Activated CD4-positive, alpha-beta T cell treated with anti-CD3 and anti-CD28 coated beads, Interleukin-10, Interleukin-2, amounts not matched to agents 100 ng/mL and 50 ng/mL, durations not matched to agents 16 hours and 8 hours (primary cell): ENCODE measurements at regions not wholly inside any gene's neighbourhood (a gene's known extent, or its start where the extent isn't known, plus 50 kb on each side); places are given as distances from the start of the nearest gene placed in this dataset.
"Not testable (repeated sequence)": the region's sequence is repeated elsewhere in the genome, so short reads cannot be mapped to it uniquely, and the experiment has no call there.

Experiments
- DNase-seq: peaks from one replicate; pipeline ENCODE4 v3.0.0-alpha.2; 2020

DNA sequence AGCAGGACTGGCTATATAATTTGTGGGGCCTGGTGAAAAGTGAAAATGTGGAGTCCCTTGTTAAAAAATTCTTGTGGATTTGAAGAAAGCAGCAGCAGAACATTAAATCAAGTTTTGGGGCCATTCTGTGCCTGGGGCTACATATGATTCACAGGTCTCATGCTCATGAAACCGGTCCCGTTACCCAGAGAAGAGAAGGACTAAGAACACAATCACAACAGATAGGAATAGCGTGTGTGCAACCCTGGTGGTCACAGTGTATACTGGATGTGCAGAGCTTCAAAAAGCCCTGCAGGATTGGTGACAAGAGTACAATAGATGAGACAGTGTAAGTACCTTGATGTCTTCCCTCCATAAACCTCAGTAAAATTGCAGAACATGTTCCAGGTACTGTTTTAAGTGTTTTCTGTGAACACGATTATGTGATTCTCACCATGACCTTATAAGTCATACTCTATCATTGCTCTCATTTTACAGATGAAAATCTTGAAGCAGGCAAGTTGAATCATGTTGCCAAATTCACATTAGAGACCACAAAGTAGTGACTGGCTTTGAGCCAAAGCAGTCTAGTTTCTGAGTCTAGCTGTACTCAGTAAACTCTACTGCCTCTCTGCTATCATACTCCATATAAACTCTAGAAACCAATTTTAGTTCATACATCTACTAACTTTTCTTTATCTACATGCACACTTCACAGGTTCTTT is 636.5 kb downstream of the TAF11L14 start:
- no peak for DNase-seq

DNA sequence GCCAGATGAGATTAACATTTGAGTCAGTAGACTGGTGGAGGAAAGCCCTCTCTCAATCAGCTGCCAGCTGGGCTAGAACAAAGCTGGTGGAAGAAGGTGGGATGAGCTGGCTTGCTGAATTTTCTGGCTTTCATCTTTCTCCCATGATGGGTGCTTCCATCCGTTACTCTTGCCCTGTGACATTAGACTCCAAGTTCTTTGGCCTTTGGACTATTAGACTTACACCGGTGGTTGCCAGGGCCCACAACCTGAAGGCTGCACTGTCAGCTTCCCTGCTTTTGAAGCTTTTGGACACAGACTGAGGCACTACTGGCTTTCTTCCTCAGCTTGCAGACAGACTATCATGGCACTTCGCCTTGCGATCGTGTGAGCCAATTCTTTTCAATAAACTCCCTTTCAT is 642.7 kb downstream of the TAF11L14 start:
- no peak for DNase-seq

DNA sequence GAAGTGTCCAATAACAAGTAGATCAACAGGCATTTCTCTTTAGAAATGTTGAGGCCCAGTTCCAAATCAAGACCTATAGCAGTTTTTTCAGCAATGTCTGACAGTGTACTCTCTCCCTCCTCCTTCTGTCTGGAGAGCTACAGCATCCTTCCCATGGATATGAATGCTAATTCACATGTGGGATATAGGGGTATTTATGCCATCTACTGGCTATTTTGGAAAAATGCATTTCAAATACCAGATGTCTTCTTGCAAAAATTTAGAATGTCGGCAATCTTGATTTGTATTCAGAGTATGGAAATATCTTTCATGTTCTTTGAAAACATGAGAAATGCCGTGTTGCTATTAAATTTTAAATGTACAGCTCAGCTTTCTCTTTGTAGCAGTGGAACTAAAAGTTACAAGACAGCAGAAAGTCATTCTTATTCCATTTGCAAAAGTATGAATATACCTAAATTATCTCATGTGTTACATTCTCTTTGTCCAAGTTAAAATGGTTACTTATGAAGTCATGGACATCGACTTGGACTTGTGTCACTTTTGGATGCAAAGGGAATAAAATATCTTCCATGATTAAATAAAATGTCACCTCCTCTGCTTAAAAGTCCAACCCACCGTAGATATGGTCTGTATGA is 647.8 kb downstream of the TAF11L14 start:
- DNase-seq, result no peak

DNA sequence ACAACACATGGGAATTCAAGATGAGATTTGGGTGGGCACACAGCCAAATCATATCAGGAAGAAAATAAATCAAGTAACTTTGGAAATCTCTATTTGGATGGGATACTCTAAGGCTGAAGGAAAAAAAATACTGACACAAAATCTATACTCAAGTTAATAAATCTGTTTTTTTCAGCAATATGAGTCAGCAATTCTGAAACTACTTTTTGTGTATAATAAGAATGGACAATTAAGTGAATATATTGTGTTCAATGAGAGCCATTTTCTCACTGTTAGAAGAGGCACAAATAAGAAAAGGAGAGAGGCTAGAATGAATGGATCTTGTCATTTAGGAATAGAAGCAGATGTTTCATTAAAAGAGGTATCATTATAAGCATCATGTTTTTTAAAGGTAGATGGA is 651.0 kb downstream of the TAF11L14 start:
- no peak for DNase-seq

DNA sequence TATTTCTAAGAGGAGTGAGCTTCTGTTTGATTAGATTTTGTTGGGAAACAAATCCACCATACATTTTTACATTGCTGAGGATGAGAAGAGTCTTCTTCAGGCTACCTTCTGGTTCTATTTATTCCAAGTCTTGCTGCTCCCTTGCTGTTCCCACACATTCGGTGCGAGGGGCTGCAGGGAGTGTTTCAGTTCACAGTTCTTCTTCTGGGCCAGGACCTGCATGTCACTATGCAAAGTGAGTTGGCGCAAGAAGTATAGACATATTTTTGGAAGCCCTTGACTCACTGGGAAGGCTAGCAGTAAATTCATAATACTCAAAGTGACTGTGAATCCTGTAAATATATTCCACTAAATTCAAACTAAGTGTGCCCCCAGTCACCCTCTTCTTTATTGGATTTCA is 657.9 kb downstream of the TAF11L14 start:
- no peak for DNase-seq

DNA sequence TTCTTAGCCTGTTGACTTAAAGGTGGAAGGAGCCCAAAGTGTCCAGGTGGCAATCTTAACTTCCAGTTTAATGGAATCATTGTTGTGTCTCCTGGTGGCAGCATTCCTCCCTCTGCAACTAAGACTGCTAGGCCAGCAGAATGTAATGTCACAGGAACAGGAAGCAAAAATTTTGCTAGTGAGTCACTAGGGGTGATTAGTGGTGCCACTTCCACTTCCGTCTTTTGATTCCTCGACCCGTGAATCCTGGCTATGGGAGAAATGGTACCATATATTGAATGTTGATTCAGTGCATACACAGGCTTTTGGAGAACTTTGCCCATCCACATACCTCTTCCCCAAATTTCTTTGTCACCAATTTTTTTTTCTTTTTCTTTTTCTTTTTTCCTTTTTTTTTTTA is 661.4 kb downstream of the TAF11L14 start:
- DNase-seq, result not testable (repeated sequence)

DNA sequence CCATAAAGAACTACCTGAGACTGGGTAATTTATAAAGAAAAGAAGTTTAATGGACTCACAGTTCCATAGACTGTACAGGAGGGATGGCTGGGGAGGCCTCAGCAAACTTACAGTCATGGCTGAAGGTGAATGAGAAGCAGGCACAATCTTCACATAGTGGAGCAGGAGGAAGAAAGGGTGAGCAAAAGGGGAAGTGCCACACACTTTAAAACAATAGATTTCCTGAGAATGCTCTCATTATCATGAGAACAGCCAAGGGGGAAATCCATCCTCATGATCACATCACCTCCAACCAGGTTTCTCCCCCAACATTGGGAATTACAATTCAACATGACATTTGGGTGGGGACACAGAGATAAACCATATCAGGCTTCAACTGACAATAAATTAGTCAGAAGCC is 664.9 kb downstream of the TAF11L14 start:
- DNase-seq, result no peak

DNA sequence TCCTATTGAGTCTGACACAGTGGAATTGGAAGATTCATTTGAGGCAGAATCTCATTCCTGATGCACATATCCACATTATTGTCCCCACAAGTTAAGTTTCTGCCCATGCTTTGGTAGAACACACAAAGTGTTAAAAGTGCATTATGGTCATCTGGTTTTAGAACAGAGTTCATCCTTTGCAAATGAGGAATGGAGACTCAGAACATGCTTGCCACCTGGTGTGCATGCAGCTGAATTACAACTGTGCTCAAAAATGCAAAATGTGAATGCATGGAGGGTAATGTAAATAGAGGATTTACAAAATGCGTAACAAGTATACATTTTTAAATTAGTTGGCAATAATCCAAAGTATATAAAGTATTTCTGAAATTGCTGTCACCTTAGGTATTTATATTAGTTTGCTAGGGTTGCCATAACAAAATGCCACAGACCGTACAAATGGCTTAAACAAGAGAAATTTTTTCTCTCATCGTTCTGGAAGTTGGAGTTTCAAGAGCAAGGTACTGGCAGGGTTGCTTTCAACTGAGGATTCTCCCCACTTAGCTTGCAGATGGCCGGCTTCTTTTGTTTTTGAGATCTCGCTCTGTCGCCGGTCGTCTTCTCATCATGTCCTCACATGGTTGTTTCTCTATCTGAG is 671.1 kb downstream of the TAF11L14 start:
- peak; percentile 4 for DNase-seq

DNA sequence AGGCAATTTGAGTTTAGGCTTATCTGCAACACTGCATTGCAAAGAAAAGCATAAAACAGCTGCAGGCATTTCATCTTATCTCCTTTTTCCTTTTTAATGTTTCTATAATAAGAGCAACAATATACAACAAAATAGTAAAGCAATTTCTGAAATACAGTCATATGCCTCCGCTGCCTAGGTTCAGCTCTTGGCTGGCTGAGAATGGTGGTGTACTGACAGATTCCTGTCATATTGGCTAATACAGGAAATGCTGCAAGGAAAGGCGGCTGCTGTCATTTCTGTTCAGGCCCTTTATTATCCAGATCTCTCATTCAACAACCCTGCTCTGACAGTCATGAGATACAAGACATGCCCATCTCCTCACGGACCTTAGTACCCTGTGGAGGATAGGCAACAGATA is 677.0 kb downstream of the TAF11L14 start:
- DNase-seq, result no peak

DNA sequence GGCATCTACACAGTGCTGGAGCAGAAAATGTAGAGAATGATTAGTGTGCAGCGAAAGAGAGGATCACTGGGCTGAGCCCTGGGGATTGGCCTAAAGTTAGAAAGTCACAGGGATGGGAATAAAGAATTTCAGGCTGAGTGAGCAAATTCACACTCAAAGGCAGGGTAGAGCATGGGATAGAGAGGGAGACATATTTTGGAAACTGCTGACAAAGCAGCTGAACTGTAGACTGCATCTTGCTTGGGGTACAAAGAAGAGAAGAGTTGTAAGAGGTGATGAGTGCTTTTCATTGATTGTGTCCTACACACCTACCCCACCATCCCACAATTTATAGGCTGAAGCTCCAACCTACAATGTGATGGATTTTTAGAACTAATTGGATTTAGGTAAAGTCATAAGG is 677.8 kb downstream of the TAF11L14 start:
- no peak for DNase-seq

DNA sequence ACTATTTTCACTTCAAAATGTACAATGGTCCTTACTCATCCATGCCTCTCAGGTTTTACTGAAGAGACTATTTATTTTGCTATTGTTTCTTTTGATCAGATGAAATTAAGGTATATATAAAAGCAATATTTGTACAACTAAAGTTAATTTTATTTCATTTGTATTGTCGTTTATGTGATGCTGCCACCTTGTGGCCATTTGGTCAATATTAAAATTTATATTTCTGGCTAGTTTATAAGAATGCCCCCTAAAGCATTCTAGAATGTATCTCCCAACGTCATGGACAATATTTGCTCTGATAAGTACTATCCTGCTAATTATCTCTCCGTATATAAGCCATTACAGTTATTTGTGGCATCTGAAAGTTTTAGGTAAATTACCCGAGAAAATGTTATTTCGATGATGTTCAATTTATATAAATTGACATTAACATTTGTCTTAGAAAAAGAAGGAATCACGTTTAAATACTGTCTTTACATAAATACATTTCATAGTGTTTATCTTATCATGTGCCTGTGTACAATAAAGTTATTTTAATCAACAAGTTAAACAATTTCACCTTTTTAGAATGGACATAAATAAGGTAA is 680.0 kb downstream of the TAF11L14 start:
- peak; percentile 2 for DNase-seq

DNA sequence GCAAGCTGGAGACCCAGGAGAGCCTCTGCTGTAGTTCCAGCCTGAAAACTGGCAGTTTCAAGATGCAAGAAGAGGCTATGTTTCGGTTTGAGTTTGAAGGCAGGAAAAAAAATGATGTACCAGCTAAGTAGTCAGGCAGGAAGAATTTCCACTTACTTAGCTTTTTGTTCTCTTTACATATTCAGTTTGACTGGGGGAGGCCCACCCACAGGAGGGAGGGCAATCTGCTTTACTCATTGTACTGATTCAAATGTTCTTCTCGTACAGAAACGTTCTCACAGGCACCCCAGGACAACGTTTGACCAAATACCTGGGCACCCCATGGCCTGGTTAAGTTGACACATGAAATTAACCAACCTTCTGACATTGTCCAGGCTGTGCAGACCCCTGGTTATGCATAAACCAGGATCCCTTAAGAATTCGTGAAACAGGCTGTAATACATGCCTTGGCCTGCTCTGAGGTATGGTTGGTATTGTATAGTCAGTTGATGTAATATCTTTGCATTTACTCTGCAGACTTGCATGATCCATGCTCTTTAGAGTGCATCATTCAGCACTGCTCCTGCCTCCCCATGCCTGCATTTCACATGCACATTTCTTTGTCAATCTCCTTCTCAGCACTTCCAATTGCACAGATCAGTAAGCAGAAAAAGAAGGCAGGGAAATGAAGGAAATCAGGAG is 687.1 kb downstream of the TAF11L14 start:
- no peak for DNase-seq

DNA sequence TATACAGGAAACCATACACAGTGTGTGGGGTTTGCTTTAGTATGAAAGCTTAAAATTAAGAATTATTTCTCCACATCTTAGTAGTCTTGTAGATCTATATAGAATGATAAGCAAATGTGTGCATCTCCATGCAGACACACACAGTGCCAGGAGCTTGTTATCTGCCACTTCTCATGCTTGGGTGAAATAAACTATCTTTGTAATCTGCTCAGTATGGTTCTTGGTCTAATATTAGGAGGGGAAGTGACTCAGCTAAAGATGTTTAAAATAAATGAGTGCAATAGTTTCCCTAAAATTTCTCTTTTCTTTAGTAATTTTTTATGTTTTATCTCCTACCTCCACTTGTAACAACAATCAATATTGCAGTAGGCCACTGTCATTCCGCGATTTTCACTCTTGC is 689.6 kb downstream of the TAF11L14 start:
- DNase-seq, result no peak

DNA sequence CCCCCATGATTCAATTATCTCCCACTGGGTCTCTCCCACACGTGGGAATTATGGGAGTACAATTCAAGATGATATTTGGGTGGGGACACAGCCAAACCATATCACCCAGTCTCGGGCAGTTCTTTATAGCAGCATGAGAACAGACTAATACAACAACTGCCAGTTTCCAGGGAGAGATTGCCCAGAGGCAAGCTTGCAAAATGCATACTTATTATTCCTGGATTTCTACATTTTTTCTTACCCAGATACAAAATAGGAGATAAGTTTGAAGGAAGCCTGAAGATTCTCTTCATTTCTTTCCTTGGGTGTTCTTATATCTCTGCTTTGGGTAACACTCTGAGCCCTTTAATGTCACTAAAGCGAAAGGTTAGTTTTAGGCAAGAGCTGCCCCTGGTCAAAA is 691.2 kb downstream of the TAF11L14 start:
- DNase-seq, result no peak

DNA sequence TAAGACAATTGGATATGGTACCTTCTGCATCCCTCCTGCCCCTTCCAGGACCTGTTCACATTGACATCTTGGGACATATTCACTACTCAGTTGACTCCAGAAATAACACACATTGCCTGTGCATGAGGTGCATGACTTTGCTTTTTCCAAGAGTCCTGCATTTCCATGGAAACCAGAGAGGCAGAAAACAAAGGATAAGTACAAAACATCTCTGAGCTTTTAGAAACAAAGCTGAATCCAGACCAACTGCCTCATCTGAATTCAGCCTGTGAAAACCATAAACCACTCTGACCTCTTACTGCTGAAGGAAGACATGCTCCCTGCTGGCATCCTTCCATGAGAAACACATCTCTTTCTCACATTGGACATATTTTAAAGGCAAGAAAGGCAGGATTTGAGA is 695.1 kb downstream of the TAF11L14 start:
- DNase-seq, result no peak

DNA sequence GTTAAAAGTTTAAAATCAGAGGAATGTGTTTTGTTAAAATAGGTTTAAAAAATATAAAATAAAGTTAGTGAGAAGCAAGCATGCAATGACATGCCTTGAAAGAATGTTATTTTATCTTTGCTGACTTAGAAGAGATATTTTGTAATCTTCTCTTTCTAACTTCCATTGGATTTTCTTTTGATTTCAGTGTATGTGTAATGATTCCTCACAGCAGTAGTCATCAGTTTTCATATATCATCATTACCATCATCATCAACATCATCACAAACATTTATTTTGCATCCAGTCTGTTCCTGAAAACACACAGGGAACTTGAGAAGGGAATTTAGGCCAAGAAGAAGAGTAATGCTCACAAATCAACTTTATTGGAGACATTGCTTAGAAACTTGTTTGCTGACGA is 699.6 kb downstream of the TAF11L14 start:
- DNase-seq, result no peak

DNA sequence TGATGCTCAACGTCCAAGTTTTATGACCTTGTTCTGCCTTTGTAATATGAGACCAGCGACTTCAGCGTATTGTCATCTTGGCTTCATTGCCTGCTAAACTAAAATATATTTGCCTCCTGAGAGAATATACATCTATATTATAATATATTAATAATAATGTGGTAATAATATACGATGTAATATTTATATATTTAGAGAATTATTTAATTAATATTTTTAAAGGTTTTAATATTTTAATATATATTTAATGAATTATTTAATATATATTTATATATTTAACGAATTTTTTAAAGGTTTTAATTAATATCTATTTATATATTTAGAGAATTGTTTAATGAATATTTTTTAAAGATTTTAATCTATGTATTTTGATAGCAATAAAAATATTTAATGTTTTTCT is 700.7 kb downstream of the TAF11L14 start:
- no peak for DNase-seq

DNA sequence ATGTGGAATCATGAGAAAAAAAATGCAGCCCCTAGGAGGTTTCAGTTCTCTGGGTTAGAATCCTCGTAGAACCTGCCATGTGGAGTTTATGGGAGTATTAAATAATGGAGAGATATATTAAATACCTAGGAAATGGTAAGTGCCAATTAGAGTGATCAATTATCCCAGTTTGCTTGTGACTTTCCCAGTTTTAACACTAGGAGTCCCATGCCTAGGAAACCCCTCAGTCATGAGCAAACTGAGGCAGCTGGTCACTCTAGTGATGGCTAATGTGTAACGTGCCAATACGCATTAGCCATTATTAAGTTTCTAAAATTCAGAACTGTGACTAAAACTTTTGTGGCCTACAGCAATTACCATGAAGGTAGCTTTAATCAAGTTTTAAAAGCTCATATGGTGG is 720.6 kb downstream of the TAF11L14 start:
- no peak for DNase-seq

DNA sequence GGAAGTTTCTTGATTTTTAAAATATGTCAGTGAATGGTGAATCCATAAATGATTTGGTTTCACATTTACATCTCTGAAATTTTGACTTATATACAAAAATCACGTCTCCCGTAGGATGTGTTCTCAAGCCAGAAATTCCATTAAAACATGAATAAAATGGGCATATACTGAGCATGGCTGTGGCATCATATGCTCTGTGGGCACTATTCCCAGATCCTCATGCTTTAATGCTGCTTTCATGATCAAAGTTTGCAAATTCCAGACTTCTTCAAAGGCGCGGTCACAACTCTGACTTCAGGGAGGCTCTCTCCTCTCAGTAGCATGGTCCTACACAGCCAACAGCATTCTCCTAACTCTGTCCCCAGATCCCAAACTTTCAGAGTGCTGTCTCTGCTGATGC is 723.2 kb downstream of the TAF11L14 start:
- DNase-seq, result no peak

DNA sequence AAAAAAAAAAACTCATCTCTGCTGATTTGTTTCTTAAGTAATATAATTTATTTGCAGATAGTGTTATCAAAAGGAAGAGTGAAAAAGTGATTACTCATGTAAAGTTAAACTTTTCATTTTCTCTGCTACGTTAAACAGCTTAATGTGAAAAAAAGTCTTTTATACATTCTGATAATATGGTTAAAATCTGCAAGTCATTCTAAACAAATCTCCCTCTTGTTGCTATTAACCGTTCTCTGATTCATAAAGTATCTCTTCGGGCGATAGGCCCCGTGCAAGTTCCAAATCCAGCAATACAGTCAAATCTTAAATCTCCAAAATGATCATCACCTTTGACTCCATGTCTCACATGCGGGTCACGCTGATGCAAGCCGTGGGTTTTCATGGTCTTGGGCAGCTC is 732.0 kb downstream of the TAF11L14 start:
- DNase-seq, result no peak

DNA sequence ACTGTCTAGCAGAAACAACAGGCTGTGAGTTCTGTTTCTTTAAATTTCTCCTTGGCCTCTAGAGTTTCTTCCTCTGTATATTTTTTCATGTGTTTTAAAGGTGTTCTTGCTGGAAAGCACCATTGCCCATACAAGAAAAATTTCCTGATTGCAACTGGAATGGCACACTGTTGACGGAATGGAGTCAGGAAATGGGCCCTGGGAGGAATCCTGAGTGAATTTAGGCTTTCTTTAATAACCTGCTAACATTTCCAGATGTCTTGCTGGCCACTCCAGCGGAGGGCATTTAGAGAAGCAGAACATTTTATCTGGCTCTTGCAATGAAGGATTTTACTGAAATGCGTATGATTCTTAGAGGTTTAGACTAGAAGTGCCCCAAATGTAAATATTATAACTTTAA is 736.3 kb downstream of the TAF11L14 start:
- no peak for DNase-seq

DNA sequence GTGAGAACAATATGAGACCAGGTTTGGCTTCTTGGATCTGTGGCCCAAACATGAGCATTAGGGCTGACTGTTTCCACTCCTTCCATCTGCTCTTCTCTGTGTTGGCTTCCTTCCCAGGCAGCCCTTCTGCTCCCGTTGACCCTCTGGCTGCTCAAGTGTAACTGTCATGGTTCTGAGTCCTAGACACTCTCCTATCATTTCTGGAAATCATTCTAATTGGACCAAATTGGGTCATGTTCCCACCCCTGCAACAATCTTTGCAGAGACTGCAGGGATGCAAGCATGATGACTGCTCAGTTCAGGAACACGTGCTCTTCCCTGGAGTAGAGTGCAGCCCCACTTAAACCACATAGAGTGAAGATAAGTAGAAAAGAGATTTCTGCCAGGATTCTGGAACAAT is 741.4 kb downstream of the TAF11L14 start:
- no peak for DNase-seq

DNA sequence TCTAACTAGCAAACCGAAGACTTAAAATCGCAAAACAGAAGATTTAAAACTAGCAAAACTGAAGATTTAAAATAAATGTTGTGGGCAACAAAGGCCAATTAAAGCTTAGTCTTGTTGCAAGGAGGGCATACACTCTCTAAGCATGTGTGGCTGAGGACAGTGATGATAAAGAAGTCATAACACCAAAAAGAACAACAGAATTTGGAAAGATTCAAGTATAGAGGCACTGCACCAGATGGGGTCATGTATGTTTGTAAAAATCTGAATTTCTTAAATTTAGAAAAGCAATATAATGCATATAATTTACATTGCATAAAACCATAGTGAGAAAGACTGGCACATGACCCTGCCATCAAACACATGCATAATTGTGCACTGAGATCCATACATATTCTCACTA is 743.8 kb downstream of the TAF11L14 start:
- DNase-seq, result no peak

DNA sequence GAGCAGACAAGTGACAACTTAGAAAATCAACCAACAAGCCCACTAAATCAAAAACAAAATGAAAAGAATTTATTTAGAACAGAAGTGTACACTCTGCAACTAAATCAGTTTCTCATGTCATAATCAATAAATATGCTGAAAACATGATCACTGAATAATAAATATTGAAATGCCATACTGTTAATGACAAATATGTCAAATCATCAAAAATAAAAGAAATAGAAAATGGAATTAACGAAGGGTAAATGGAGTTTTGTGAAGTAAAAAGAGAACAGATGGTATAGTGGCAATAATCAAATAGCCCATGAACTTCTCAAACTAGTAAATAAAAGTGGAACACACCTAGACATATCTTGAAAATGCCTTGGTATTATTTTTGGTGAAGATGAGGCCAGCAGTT is 744.9 kb downstream of the TAF11L14 start:
- no peak for DNase-seq
